A549 (cell line): ENCODE measurements at regions not wholly inside any gene's neighbourhood (a gene's known extent, or its start where the extent isn't known, plus 50 kb on each side); places are given as distances from the start of the nearest gene placed in this dataset.

Experiments used
- ATAC-seq, 2 experiments: fragments of 200-7000 bp in 1 of 2; fragments of >200 bp in 1 of 2; cut with Nextera tagmentation in 1 of 2; cut with Tn5 transposase in 1 of 2; 3 replicates each; pipeline versions ENCODE4 v1.8.0 to v1.9.1; 2018 to 2020; ENCODE audit warnings: mild to moderate bottlenecking in 1 of 2, moderate library complexity in 1 of 2
- CTCF ChIA-PET: fragments of 300-600 bp; sonication (Branson Sonifier 250); formaldehyde crosslinking; extraction: SDS; loops from one replicate; lab custom pipeline; 2021; ENCODE audit warnings: antibody characterized with exemption, inconsistent platforms; lab: Yijun Ruan, JAX
- POLR2A ChIA-PET: fragments of 350-600 bp; formaldehyde crosslinking; extraction: SDS; loops from one replicate; lab custom pipeline; 2021; ENCODE audit warnings: antibody characterized with exemption, inconsistent platforms; lab: Yijun Ruan, JAX
- DNase-seq, 2 experiments: peaks; one replicate each; pipeline versions ENCODE4 v3.0.0 to v3.0.0-alpha.2; 2011 to 2016; ENCODE audit warnings: low read depth in 1 of 2, low spot score in 1 of 2
- FAIRE-seq: peaks from 2 replicates; lab custom pipeline; 2011; peaks lifted over from hg19 to GRCh38; lab: Jason Lieb, UNC
- H3K27ac ChIP-seq, 2 experiments: fragments of >200 bp; sonication (Bioruptor Twin); formaldehyde crosslinking; 3 replicates each; pipeline ENCODE4 v1.5.1; 2016 to 2017
- H3K4me1 ChIP-seq: fragments of >200 bp; sonication (Bioruptor Twin); formaldehyde crosslinking; 3 replicates; pipeline ENCODE4 v1.6.1; 2016
- H3K4me2 ChIP-seq: fragments of >200 bp; sonication (Bioruptor Twin); formaldehyde crosslinking; 3 replicates; pipeline ENCODE4 v1.6.1; 2016
- H3K4me3 ChIP-seq: fragments of >200 bp; sonication (Bioruptor Twin); formaldehyde crosslinking; 3 replicates; pipeline ENCODE4 v1.5.1; 2016
- H3K9me3 ChIP-seq: fragments of >200 bp; sonication (Bioruptor Twin); formaldehyde crosslinking; 3 replicates; pipeline ENCODE4 v1.6.1; 2016
- CEBPB ChIP-seq, 2 experiments: fragments of >200 bp in 1 of 2; sonication (Bioruptor Twin) in 1 of 2; formaldehyde crosslinking in 1 of 2; IDR thresholded peaks; 2 replicates each; pipeline ENCODE4 v1.6.1; 2012 to 2016
- ELK1 ChIP-seq: fragments of 150-350 bp; IDR thresholded peaks from 2 replicates; pipeline ENCODE4 v1.6.1; 2014; ENCODE audit warnings: low read depth, mild to moderate bottlenecking, low read length
- ESRRA ChIP-seq: fragments of 150-350 bp; IDR thresholded peaks from 2 replicates; pipeline ENCODE4 v1.6.1; 2014; ENCODE audit warnings: mild to moderate bottlenecking, low read length, borderline replicate concordance
- FOSB ChIP-seq: fragments of 250-450 bp; sonication (Bioruptor Pico); IDR thresholded peaks from 2 replicates; pipeline ENCODE4 v1.5.0; 2020; ENCODE audit warnings: mild to moderate bottlenecking, moderate library complexity
- HMGXB4 ChIP-seq: fragments of 250-450 bp; sonication (Bioruptor Pico); IDR thresholded peaks from 2 replicates; pipeline ENCODE4 v1.5.0; 2021; ENCODE audit warnings: mild to moderate bottlenecking, moderate library complexity, borderline replicate concordance
- JUN ChIP-seq, 2 experiments: fragments of >200 bp; sonication (Bioruptor Twin); formaldehyde crosslinking; IDR thresholded peaks; 2 replicates in 1 of 2; 3 replicates in 1 of 2; pipeline ENCODE4 v1.6.1; 2016 to 2017
- KDM1A ChIP-seq: fragments of 200-600 bp; sonication (generic); IDR thresholded peaks from 2 replicates; pipeline ENCODE4 v1.6.1; 2016; ENCODE audit warnings: low read depth, mild to moderate bottlenecking
- MAFK ChIP-seq: fragments of 450-650 bp; IDR thresholded peaks from 2 replicates; pipeline ENCODE4 v1.6.1; 2014; ENCODE audit not compliant: partially characterized antibody
- NR3C1 ChIP-seq: fragments of >200 bp; sonication (Bioruptor Twin); formaldehyde crosslinking; IDR thresholded peaks from 3 replicates; pipeline ENCODE4 v1.6.1; 2017
- PHF8 ChIP-seq: fragments of 200-600 bp; sonication (generic); IDR thresholded peaks from 2 replicates; pipeline ENCODE4 v1.6.1; 2016; ENCODE audit warnings: low read depth, mild to moderate bottlenecking, antibody characterized with exemption, moderate library complexity, borderline replicate concordance
- RFX5 ChIP-seq: fragments of 450-650 bp; IDR thresholded peaks from 2 replicates; pipeline ENCODE4 v1.7.1; 2014; ENCODE audit warnings: antibody characterized with exemption, mild to moderate bottlenecking, moderate library complexity
- SREBF2 ChIP-seq: fragments of 450-650 bp; IDR thresholded peaks from 2 replicates; pipeline ENCODE4 v1.6.1; 2014; ENCODE audit warnings: mild to moderate bottlenecking, moderate library complexity
- ZNF302 ChIP-seq: fragments of 250-450 bp; sonication (Bioruptor Pico); IDR thresholded peaks from 2 replicates; pipeline ENCODE4 v1.9.0; 2021; ENCODE audit warnings: inconsistent platforms, mild to moderate bottlenecking, moderate library complexity
- WGBS: methylation state at CpG from one replicate; pipeline ENCODE4 v1.1.6; 2017; ENCODE audit errors: missing lambda C conversion rate; 5-methylcytosine and 5-hydroxymethylcytosine counted together

- FAIRE-seq (no peak), ATAC-seq (no peak), DNase-seq (no peak)
- H3K27ac ChIP-seq, result no peak overlapping the region
- ChIA-PET CTCF (interaction anchor here (0.6 kb wide), 1 partner anchor 10 kb away, joined by 3 read pairs; no protein-coding TSS in a partner anchor), POLR2A (no interaction called here)
- 10% methylated on average over 2 of the region's 2 CpGs for WGBS
- TF ChIP-seq MAFK, result peak; percentile 74
- TF ChIP-seq KDM1A, result no peak
- TF ChIP-seq RFX5, result no peak
- H3K9me3 ChIP-seq, result no peaks in the 10 kb centered on the region
- H3K4me2 ChIP-seq, result no peak overlapping the region
- H3K4me1 ChIP-seq, result no peaks in the 10 kb centered on the region
- no peak overlapping the region for H3K4me3 ChIP-seq
Measured at GRCh38 chr4:181672751-181673150, 570.5 kb upstream of the TENM3 start.

GRCh38 chr4:181674315-181674875, 568.8 kb upstream of the TENM3 start:
- TF ChIP-seq MAFK, result peak; percentile 33
- no peak for TF ChIP-seq ELK1
- 0% methylated on average over 1 of the region's 1 CpG for WGBS
- FAIRE-seq (no peak), ATAC-seq (no peak), DNase-seq (no peak)
- no peak overlapping the region for H3K27ac ChIP-seq
- POLR2A ChIA-PET, result no interaction called here
- CTCF ChIA-PET, result no interaction called here
- H3K4me1 ChIP-seq, result no peaks in the 10 kb centered on the region
- H3K4me2 ChIP-seq, result no peak overlapping the region
- H3K4me3 ChIP-seq, result no peak overlapping the region
- no peaks in the 10 kb centered on the region for H3K9me3 ChIP-seq

- 12% methylated on average over 2 of the region's 2 CpGs for WGBS
- Histone ChIP-seq H3K4me2 (no peak overlapping the region), H3K9me3 (no peaks in the 10 kb centered on the region), H3K4me1 (no peaks in the 10 kb centered on the region), H3K27ac (no peak overlapping the region), H3K4me3 (no peak overlapping the region)
- TF ChIP-seq ZNF302 (CRISPR knock-in tag) (no peak), SREBF2 (no peak), HMGXB4 (CRISPR knock-in tag) (no peak), NR3C1 (no peak), RFX5 (no peak), ESRRA (no peak), CEBPB (IDR thresholded peaks at IDR 0.05) (no peak)
- FAIRE-seq (no peak), ATAC-seq (no peak), DNase-seq (no peak)
- POLR2A ChIA-PET, result no interaction called here
- CTCF ChIA-PET, result no interaction called here
Measured at GRCh38 chr4:181676546-181676945, 566.7 kb upstream of the TENM3 start.

- H3K4me3 ChIP-seq, result no peak overlapping the region
- ChIA-PET POLR2A (no interaction called here), CTCF (no interaction called here)
- ATAC-seq (no peak), FAIRE-seq (no peak), DNase-seq (no peak)
- TF ChIP-seq CEBPB (IDR thresholded peaks at IDR 0.05) (no peak), JUN (IDR thresholded peaks at IDR 0.05) (no peak), FOSB (CRISPR knock-in tag) (no peak)
- no peaks in the 10 kb centered on the region for H3K9me3 ChIP-seq
- 40% methylated on average over 3 of the region's 3 CpGs for WGBS
- H3K27ac ChIP-seq, result no peak overlapping the region
- no peaks in the 10 kb centered on the region for H3K4me1 ChIP-seq
- H3K4me2 ChIP-seq, result no peak overlapping the region
Measured at GRCh38 chr4:181677201-181677600, 566.0 kb upstream of the TENM3 start.

GRCh38 chr4:181677621-181678020, 565.6 kb upstream of the TENM3 start:
- no peak for FAIRE-seq

More at GRCh38 chr4:181677621-181678020, 565.6 kb upstream of the TENM3 start:
- Histone ChIP-seq H3K4me3 (no peak overlapping the region), H3K4me2 (no peak overlapping the region), H3K4me1 (no peaks in the 10 kb centered on the region), H3K9me3 (no peaks in the 10 kb centered on the region), H3K27ac (no peak overlapping the region)
- TF ChIP-seq PHF8, result no peak
- 5% methylated on average over 6 of the region's 6 CpGs for WGBS
- ATAC-seq (no peak), DNase-seq (no peak)
- ChIA-PET CTCF (no interaction called here), POLR2A (no interaction called here)
